SK-N-SH (cell line): ENCODE measurements at regions not wholly inside any gene's neighbourhood (a gene's known extent, or its start where the extent isn't known, plus 50 kb on each side); places are given as distances from the start of the nearest gene placed in this dataset.

ENCODE experiments used
- CTCF ChIA-PET: fragments of 300-600, 350-600 bp; formaldehyde crosslinking; extraction: SDS; loops from one replicate; lab custom pipeline; 2021; lab: Yijun Ruan, JAX
- POLR2A ChIA-PET: fragments of 350-600 bp; sonication (Branson Sonifier 250); formaldehyde crosslinking; extraction: SDS; loops from one replicate; lab custom pipeline; 2020; ENCODE audit warnings: antibody characterized with exemption, inconsistent platforms; lab: Yijun Ruan, JAX
- DNase-seq: peaks from one replicate; pipeline ENCODE4 v3.0.0; 2012
- H2AFZ ChIP-seq: fragments of 200-600 bp; sonication (generic); 2 replicates; pipeline ENCODE4 v1.8.1; 2016; ENCODE audit warnings: antibody characterized with exemption, mild to moderate bottlenecking, low read depth
- H3F3A ChIP-seq: fragments of 200-600 bp; sonication (generic); replicated peaks from 2 replicates; pipeline ENCODE3; 2016; ENCODE audit warnings: antibody characterized with exemption, mild to moderate bottlenecking; ENCODE audit not compliant: insufficient read depth
- H3K27ac ChIP-seq, 2 experiments: fragments of 200-500 bp in 1 of 2; fragments of 200-600 bp in 1 of 2; sonication (Bioruptor generic) in 1 of 2; sonication (generic), shearing (Covaris generic) in 1 of 2; 2 replicates each; pipeline versions ENCODE4 v1.5.1 to v1.6.1; 2014 to 2016; ENCODE audit warnings: low read depth in 2 of 2, inconsistent platforms in 1 of 2, low read length in 1 of 2, mild to moderate bottlenecking in 1 of 2, mixed read lengths in 1 of 2
- H3K27me3 ChIP-seq: fragments of 200-600 bp; sonication (generic), shearing (Covaris generic); 2 replicates; pipeline ENCODE4 v1.6.1; 2016; ENCODE audit warnings: mixed run types; ENCODE audit not compliant: insufficient read depth
- H3K36me3 ChIP-seq, 2 experiments: fragments of 200-500 bp in 1 of 2; fragments of 200-600 bp in 1 of 2; sonication (Bioruptor generic) in 1 of 2; sonication (generic) in 1 of 2; replicated peaks in 1 of 2; 2 replicates each; pipeline versions ENCODE3 to v1.5.1; 2014 to 2016; ENCODE audit warnings: low read length in 1 of 2, mild to moderate bottlenecking in 1 of 2; ENCODE audit not compliant: insufficient read depth in 2 of 2, control insufficient read depth in 1 of 2
- H3K4me1 ChIP-seq, 2 experiments: fragments of 200-500 bp in 1 of 2; fragments of 200-600 bp in 1 of 2; sonication (Bioruptor generic) in 1 of 2; sonication (generic), shearing (Covaris generic) in 1 of 2; 2 replicates each; pipeline versions ENCODE4 v1.5.1 to v1.6.1; 2014 to 2016; ENCODE audit warnings: low read depth in 1 of 2, low read length in 1 of 2, mixed run types in 1 of 2; ENCODE audit not compliant: insufficient read depth in 2 of 2, control insufficient read depth in 1 of 2
- H3K4me2 ChIP-seq: fragments of 200-600 bp; sonication (generic), shearing (Covaris generic); 2 replicates; pipeline ENCODE4 v1.6.1; 2017; ENCODE audit warnings: mixed run types
- H3K4me3 ChIP-seq, 2 experiments: fragments of 200-500 bp in 1 of 2; fragments of 200-600 bp in 1 of 2; sonication (Bioruptor generic) in 1 of 2; sonication (generic), shearing (Covaris generic) in 1 of 2; 2 replicates each; pipeline versions ENCODE4 v1.5.1 to v1.8.1; 2014 to 2016; ENCODE audit warnings: low read depth in 2 of 2, inconsistent platforms in 1 of 2, low read length in 1 of 2, mild to moderate bottlenecking in 1 of 2, mixed read lengths in 1 of 2, moderate library complexity in 1 of 2
- H3K79me2 ChIP-seq: fragments of 200-600 bp; sonication (generic); 2 replicates; pipeline ENCODE4 v1.8.1; 2017; ENCODE audit warnings: mild to moderate bottlenecking; ENCODE audit not compliant: insufficient read depth
- H3K9ac ChIP-seq: fragments of 200-600 bp; sonication (generic); 2 replicates; pipeline ENCODE4 v1.6.1; 2017; ENCODE audit warnings: mixed run types
- H3K9me2 ChIP-seq: fragments of 200-600 bp; sonication (generic); 2 replicates; pipeline ENCODE4 v1.6.1; 2017; ENCODE audit warnings: mixed run types
- H3K9me3 ChIP-seq: fragments of 200-600 bp; sonication (generic); 2 replicates; pipeline ENCODE4 v1.6.1; 2017; ENCODE audit warnings: mixed run types, mild to moderate bottlenecking, moderate library complexity
- H4K20me1 ChIP-seq: fragments of 200-600 bp; sonication (generic); 2 replicates; pipeline ENCODE4 v1.6.1; 2017; ENCODE audit warnings: mild to moderate bottlenecking, mixed run types; ENCODE audit not compliant: insufficient read depth
- EP300 ChIP-seq, 2 experiments: IDR thresholded peaks; 2 replicates each; pipeline versions ENCODE4 v1.4.0 to v1.6.1; 2012; ENCODE audit warnings: borderline replicate concordance in 1 of 2, low read depth in 1 of 2, low read length in 1 of 2
- GABPA ChIP-seq: IDR thresholded peaks from 2 replicates; pipeline ENCODE4 v1.4.0; 2012; ENCODE audit warnings: low read depth, mild to moderate bottlenecking
- GATA2 ChIP-seq: sonication (generic); formaldehyde crosslinking; IDR thresholded peaks from 2 replicates; pipeline ENCODE4 v1.5.0; 2020; ENCODE audit warnings: mild to moderate bottlenecking, missing genetic modification reagents
- JUND ChIP-seq: IDR thresholded peaks from 2 replicates; pipeline ENCODE4 v1.4.0; 2012
- MAX ChIP-seq: IDR thresholded peaks from 2 replicates; pipeline ENCODE4 v1.4.0; 2012; ENCODE audit warnings: low read depth
- MXI1 ChIP-seq: IDR thresholded peaks from 2 replicates; pipeline ENCODE4 v1.6.1; 2012; ENCODE audit warnings: mild to moderate bottlenecking, low read depth, low read length, improper control_type of control experiment
- NFIC ChIP-seq: IDR thresholded peaks from 2 replicates; pipeline ENCODE4 v1.4.0; 2012; ENCODE audit warnings: borderline replicate concordance
- RAD21 ChIP-seq: IDR thresholded peaks from 2 replicates; pipeline ENCODE4 v1.6.1; 2012; ENCODE audit warnings: mild to moderate bottlenecking, low read length
- WGBS: methylation state at CpG from one replicate; pipeline ENCODE4 v1.1.6; 2017; ENCODE audit warnings: low lambda C conversion rate; 5-methylcytosine and 5-hydroxymethylcytosine counted together
- TF ChIP-seq, protein P1 (sequence below): fragments of 150-350 bp; IDR thresholded peaks from 2 replicates; pipeline ENCODE4 v1.6.1; 2017; ENCODE audit warnings: antibody characterized with exemption, low read length, low read depth, borderline replicate concordance
- TF ChIP-seq, protein P2 (sequence below): IDR thresholded peaks from 2 replicates; pipeline ENCODE4 v1.6.1; 2012; ENCODE audit warnings: mild to moderate bottlenecking, low read depth, low read length, moderate library complexity

GRCh38 chr1:60896701-60897363 lies 185.5 kb upstream of the NFIA start:
- Histone ChIP-seq H3K79me2 (no peaks in the 10 kb centered on the region), H3K36me3 (no peaks in the 10 kb centered on the region), H3K27ac (peak overlapping the region in 1 of 2 experiments; percentile 95; a peak in 2 of 4 replicates), H3F3A (no peaks in the 10 kb centered on the region), H3K9me3 (no peaks in the 10 kb centered on the region), H3K27me3 (no peaks in the 10 kb centered on the region), H3K9ac (no peak overlapping the region), H3K4me3 (no peak overlapping the region), H2AFZ (no peak overlapping the region), H4K20me1 (no peaks in the 10 kb centered on the region), H3K9me2 (no peaks in the 10 kb centered on the region), H3K4me1 (peaks cover 0 to 49% of the 10 kb centered on the region in 2 experiments; a peak in 2 of 4 replicates), H3K4me2 (no peak overlapping the region)
- ChIA-PET POLR2A (interaction anchor here (1.6 kb wide), 1 partner anchor 9 kb away, joined by 8 read pairs; no protein-coding TSS in a partner anchor), CTCF (interaction anchor here (0.6 to 1.7 kb wide), 3 partner anchors 9 to 439 kb away, joined by 3 to 6 read pairs (median 3); no protein-coding TSS in a partner anchor)
- 0 out of 2 replicates have a peak, but pooled peaks have one; percentile 26 for TF ChIP-seq MXI1
- TF ChIP-seq EP300 (IDR thresholded peaks at IDR 0.05; ENCODE audit: borderline replicate concordance in 1 of 2, low read depth in 1 of 2, low read length in 1 of 2), result 0 out of 4 replicates have a peak, but pooled peaks of 1 of the 2 experiments have one; percentile 26
- no peak for TF ChIP-seq GATA2 (CRISPR knock-in tag)
- TF ChIP-seq RAD21, result 0 out of 2 replicates have a peak, but pooled peaks have one; percentile 17
- TF ChIP-seq NFIC, result no peak
- TF ChIP-seq MAX, result no peak
- no peak for DNase-seq
- WGBS, result 86% methylated on average over 12 of the region's 14 CpGs

- Histone ChIP-seq H3K79me2 (no peaks in the 10 kb centered on the region), H3K9me2 (no peaks in the 10 kb centered on the region), H3K27ac (peak overlapping the region in 1 of 2 experiments; percentile 95; a peak in 2 of 4 replicates), H3K36me3 (no peaks in the 10 kb centered on the region), H3F3A (no peaks in the 10 kb centered on the region), H3K9me3 (no peaks in the 10 kb centered on the region), H2AFZ (no peak overlapping the region), H3K27me3 (no peaks in the 10 kb centered on the region), H3K4me3 (no peak overlapping the region), H3K9ac (no peak overlapping the region), H4K20me1 (no peaks in the 10 kb centered on the region), H3K4me2 (no peak overlapping the region), H3K4me1 (peaks cover 0 to 55% of the 10 kb centered on the region in 2 experiments; a peak in 2 of 4 replicates)
- POLR2A ChIA-PET, result no interaction called here
- CTCF ChIA-PET, result interaction anchor here (1.9 to 2.3 kb wide), 2 partner anchors 9 to 11 kb away, joined by 5 to 6 read pairs; no protein-coding TSS in a partner anchor
- 74% methylated on average over 3 of the region's 3 CpGs for WGBS
- TF ChIP-seq, protein P1, sequence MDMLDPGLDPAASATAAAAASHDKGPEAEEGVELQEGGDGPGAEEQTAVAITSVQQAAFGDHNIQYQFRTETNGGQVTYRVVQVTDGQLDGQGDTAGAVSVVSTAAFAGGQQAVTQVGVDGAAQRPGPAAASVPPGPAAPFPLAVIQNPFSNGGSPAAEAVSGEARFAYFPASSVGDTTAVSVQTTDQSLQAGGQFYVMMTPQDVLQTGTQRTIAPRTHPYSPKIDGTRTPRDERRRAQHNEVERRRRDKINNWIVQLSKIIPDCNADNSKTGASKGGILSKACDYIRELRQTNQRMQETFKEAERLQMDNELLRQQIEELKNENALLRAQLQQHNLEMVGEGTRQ, result no peak
- TF ChIP-seq, protein P2, sequence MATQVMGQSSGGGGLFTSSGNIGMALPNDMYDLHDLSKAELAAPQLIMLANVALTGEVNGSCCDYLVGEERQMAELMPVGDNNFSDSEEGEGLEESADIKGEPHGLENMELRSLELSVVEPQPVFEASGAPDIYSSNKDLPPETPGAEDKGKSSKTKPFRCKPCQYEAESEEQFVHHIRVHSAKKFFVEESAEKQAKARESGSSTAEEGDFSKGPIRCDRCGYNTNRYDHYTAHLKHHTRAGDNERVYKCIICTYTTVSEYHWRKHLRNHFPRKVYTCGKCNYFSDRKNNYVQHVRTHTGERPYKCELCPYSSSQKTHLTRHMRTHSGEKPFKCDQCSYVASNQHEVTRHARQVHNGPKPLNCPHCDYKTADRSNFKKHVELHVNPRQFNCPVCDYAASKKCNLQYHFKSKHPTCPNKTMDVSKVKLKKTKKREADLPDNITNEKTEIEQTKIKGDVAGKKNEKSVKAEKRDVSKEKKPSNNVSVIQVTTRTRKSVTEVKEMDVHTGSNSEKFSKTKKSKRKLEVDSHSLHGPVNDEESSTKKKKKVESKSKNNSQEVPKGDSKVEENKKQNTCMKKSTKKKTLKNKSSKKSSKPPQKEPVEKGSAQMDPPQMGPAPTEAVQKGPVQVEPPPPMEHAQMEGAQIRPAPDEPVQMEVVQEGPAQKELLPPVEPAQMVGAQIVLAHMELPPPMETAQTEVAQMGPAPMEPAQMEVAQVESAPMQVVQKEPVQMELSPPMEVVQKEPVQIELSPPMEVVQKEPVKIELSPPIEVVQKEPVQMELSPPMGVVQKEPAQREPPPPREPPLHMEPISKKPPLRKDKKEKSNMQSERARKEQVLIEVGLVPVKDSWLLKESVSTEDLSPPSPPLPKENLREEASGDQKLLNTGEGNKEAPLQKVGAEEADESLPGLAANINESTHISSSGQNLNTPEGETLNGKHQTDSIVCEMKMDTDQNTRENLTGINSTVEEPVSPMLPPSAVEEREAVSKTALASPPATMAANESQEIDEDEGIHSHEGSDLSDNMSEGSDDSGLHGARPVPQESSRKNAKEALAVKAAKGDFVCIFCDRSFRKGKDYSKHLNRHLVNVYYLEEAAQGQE, result no peak
- TF ChIP-seq JUND (no peak), RAD21 (no peak), GABPA (no peak)
- no peak for DNase-seq
Measured at GRCh38 chr1:60895701-60896100, 186.7 kb upstream of the NFIA start.
